ENCODE measurements at regions not wholly inside any gene's neighbourhood (a gene's known extent, or its start where the extent isn't known, plus 50 kb on each side); places are given as distances from the start of the nearest gene placed in this dataset.

- TF ChIP-seq ZNF462 (CRISPR knock-in tag; IDR thresholded peaks at IDR 0.05) (no peak), REST (IDR thresholded peaks at IDR 0.05; ENCODE audit: unreplicated experiment) (no peak), ZNF114 (CRISPR knock-in tag; IDR thresholded peaks at IDR 0.05) (no peak)
Observed at GRCh38 chr7:116337800-116338199, 127.5 kb downstream of the TES start (continued).

GRCh38 chr7:116339564-116339963 lies 129.2 kb downstream of the TES start:
- Mint-ChIP-seq H3K4me1 (peaks cover 3% of the 10 kb centered on the region; the same call in 1 of the 3 replicates), H3K27me3 (ENCODE audit: insufficient read depth, low read depth, poor library complexity) (no peaks in the 10 kb centered on the region), H3K36me3 (ENCODE audit: low read depth) (no peaks in the 10 kb centered on the region), H3K4me3 (no peak overlapping the region), H3K27ac (no peak overlapping the region), H3K9me3 (no peaks in the 10 kb centered on the region)
- DNase-seq (ENCODE audit: low spot score) = no peak
- H3K9me2 ChIP-seq (ENCODE audit: insufficient read depth) = no peaks in the 10 kb centered on the region
- ATAC-seq = no peak
- no peak overlapping the region for H2AFZ ChIP-seq
- H3K4me2 ChIP-seq = no peak overlapping the region
- H3F3A ChIP-seq (replicated peaks; ENCODE audit: low read depth) = no peaks in the 10 kb centered on the region
- H3K79me2 ChIP-seq (replicated peaks; ENCODE audit: insufficient read depth) = no peaks in the 10 kb centered on the region
- H3K27me3 ChIP-seq (ENCODE audit: insufficient read depth) = no peaks in the 10 kb centered on the region
- H3K36me3 ChIP-seq (ENCODE audit: insufficient read depth) = no peaks in the 10 kb centered on the region
- H3K4me1 ChIP-seq (ENCODE audit: insufficient read depth) = no peaks in the 10 kb centered on the region
- H3K27ac ChIP-seq (ENCODE audit: low read depth) = no peak overlapping the region
- H4K20me1 ChIP-seq (replicated peaks; ENCODE audit: insufficient read depth) = no peaks in the 10 kb centered on the region
- no peak overlapping the region for H3K4me3 ChIP-seq
- TF ChIP-seq EZH2 (IDR thresholded peaks at IDR 0.05; ENCODE audit: low read depth, unreplicated experiment) (no peak), STAT1 (IDR thresholded peaks at IDR 0.05; ENCODE audit: unreplicated experiment) (no peak), ZNF331 (CRISPR knock-in tag; IDR thresholded peaks at IDR 0.05; ENCODE audit: low read depth) (no peak), ZNF114 (CRISPR knock-in tag; IDR thresholded peaks at IDR 0.05) (no peak), ZNF462 (CRISPR knock-in tag; IDR thresholded peaks at IDR 0.05) (no peak)

Measured in GM23338 (cell line).